ENCODE measurements at regions not wholly inside any gene's neighbourhood (a gene's known extent, or its start where the extent isn't known, plus 50 kb on each side); places are given as distances from the start of the nearest gene placed in this dataset.

DNA sequence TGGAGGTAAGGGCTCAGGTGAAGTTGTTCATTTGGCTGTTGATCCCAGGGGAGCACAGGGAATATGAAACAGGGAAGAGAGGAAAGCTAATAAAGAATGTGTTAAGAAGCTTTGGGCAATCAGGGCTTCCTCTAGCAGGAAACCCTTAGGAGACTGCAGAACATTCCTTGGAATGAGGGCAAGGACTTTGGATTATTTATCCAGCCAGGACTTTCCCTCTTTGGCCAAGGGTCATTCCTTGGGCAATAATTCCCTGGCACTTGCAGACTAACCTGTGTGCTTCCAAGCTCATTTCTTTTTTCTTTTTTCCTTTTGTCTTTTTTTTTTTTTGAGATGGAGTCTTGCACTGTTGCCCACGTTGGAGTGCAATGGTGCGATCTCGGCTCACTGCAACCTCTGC, 209.2 kb upstream of the MAP3K1 start:
- 67% methylated on average over 1 of the region's 3 CpGs for WGBS (ENCODE audit: insufficient coverage, low lambda C conversion rate)

DNA sequence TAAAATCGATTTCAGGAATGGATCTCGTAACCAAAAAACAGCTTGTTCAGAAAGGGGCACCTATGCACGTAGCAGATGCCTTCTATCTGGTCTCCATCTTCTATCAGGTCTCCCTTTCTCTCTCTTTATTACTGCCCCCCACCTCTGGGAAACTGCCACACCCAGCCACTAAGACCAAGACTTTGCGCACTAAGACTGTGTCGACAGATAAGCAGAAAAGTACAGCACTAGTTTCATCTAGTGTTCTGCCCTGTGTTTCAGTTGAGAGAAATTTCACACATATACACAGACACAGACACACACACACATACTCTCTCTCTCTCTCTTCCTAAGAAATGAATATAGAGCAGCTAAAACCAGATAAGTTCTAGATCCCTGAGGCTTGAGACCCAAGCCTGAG, 210.1 kb upstream of the MAP3K1 start:
- H3K4me1 ChIP-seq (ENCODE audit: control insufficient read depth, insufficient read depth, low read length) = peaks cover 7% of the 10 kb centered on the region
- H3K9me3 ChIP-seq (ENCODE audit: control insufficient read depth, low read depth, low read length) = no peaks in the 10 kb centered on the region
- WGBS (ENCODE audit: insufficient coverage, low lambda C conversion rate) = no CpG with 5 or more reads among the region's 5 CpGs
- DNase-seq = peak in 1 of 2 donors; percentile 46
- no peaks in the 10 kb centered on the region for H3K27me3 ChIP-seq (ENCODE audit: control insufficient read depth, insufficient read depth, low read length)
- no peak overlapping the region for H3K4me3 ChIP-seq (ENCODE audit: low read length)
- no peak overlapping the region for H3K27ac ChIP-seq (ENCODE audit: low read length)
- no peaks in the 10 kb centered on the region for H3K36me3 ChIP-seq (ENCODE audit: control insufficient read depth, insufficient read depth, low read length)

More for the DNA sequence above, 209.2 kb upstream of the MAP3K1 start:
- Histone ChIP-seq H3K4me3 (ENCODE audit: low read length) (no peak overlapping the region), H3K36me3 (ENCODE audit: control insufficient read depth, insufficient read depth, low read length) (no peaks in the 10 kb centered on the region), H3K27ac (ENCODE audit: low read length) (no peak overlapping the region), H3K4me1 (ENCODE audit: control insufficient read depth, insufficient read depth, low read length) (peaks cover 7% of the 10 kb centered on the region), H3K9me3 (ENCODE audit: control insufficient read depth, low read depth, low read length) (no peaks in the 10 kb centered on the region), H3K27me3 (ENCODE audit: control insufficient read depth, insufficient read depth, low read length) (no peaks in the 10 kb centered on the region)
- DNase-seq = peak; percentile 75 to 90

DNA sequence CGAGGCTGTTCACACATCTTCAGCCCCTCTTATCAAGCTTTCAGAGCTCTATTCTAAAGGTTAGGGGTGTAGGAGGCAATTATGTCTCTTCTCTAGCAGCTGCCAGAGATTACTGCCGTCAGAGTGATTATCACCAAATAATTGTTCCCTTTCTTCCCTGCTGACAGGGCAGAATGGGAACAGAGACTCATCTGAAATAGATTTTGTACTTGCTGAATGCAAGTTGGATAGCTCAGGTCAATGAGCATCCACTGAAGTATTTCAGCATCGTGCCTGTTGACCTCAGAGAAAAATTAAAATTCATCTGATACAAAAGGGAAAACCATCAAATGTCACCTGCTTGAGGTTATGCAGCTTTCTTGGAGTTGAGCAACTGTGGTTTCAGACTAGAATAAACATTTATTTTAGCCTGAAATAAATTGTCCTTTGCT, 213.7 kb upstream of the MAP3K1 start:
- Histone ChIP-seq H3K36me3 (ENCODE audit: control insufficient read depth, insufficient read depth, low read length) (no peaks in the 10 kb centered on the region), H3K27me3 (ENCODE audit: control insufficient read depth, insufficient read depth, low read length) (no peaks in the 10 kb centered on the region), H3K9me3 (ENCODE audit: control insufficient read depth, low read depth, low read length) (no peaks in the 10 kb centered on the region), H3K4me1 (ENCODE audit: control insufficient read depth, insufficient read depth, low read length) (peaks cover 7% of the 10 kb centered on the region), H3K27ac (ENCODE audit: low read length) (no peak overlapping the region), H3K4me3 (ENCODE audit: low read length) (no peak overlapping the region)
- WGBS (ENCODE audit: insufficient coverage, low lambda C conversion rate) = 50% methylated on average over 2 of the region's 3 CpGs
- no peak for DNase-seq

DNA sequence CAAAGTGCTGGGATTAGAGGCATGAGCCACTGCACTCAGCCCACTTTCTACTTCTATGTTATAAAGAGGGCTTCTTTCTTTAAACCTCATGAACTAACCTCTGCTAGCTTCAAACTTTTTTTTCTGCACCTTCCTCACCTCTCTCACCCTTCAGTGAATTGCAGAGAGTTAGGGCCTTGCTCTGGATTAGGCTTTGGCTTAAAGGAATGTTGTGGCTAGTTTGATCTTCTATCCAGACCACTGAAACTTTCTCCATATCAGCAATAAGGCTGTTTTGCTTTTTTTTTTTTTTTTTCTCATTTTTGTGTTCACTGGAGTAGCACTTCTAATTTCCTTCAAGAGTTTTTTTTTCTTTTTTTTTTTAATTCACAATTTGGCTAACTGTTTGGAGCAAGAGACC, 216.4 kb upstream of the MAP3K1 start:
- Histone ChIP-seq H3K36me3 (ENCODE audit: control insufficient read depth, insufficient read depth, low read length) (no peaks in the 10 kb centered on the region), H3K4me1 (ENCODE audit: control insufficient read depth, insufficient read depth, low read length) (no peaks in the 10 kb centered on the region), H3K27me3 (ENCODE audit: control insufficient read depth, insufficient read depth, low read length) (no peaks in the 10 kb centered on the region), H3K9me3 (ENCODE audit: control insufficient read depth, low read depth, low read length) (no peaks in the 10 kb centered on the region), H3K27ac (ENCODE audit: low read length) (no peak overlapping the region), H3K4me3 (ENCODE audit: low read length) (no peak overlapping the region)
- DNase-seq = no peak

DNA sequence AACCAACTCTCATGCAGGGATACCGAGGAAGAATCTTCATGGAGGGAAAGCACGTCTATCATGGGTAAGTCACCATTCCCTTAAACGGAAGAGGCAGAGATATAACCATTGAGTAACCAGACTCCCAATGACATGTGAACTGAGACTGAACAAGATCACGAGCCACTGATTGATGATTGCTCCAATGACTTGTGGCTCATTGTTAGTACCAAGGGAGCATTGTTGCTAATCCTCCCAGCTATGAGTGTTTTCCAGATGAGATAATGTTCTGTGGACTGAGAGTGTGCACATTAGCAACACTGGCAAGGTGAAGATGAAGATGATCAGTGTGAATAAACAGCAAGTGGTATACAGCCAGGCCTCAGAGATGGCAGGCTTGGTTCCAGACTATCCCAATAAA, 219.2 kb upstream of the MAP3K1 start:
- DNase-seq = no peak
- WGBS (ENCODE audit: insufficient coverage, low lambda C conversion rate) = no CpG with 5 or more reads among the region's 4 CpGs
- Histone ChIP-seq H3K4me1 (ENCODE audit: control insufficient read depth, insufficient read depth, low read length) (no peaks in the 10 kb centered on the region), H3K27me3 (ENCODE audit: control insufficient read depth, insufficient read depth, low read length) (no peaks in the 10 kb centered on the region), H3K4me3 (ENCODE audit: low read length) (no peak overlapping the region), H3K9me3 (ENCODE audit: control insufficient read depth, low read depth, low read length) (no peaks in the 10 kb centered on the region), H3K36me3 (ENCODE audit: control insufficient read depth, insufficient read depth, low read length) (no peaks in the 10 kb centered on the region), H3K27ac (ENCODE audit: low read length) (no peak overlapping the region)

DNA sequence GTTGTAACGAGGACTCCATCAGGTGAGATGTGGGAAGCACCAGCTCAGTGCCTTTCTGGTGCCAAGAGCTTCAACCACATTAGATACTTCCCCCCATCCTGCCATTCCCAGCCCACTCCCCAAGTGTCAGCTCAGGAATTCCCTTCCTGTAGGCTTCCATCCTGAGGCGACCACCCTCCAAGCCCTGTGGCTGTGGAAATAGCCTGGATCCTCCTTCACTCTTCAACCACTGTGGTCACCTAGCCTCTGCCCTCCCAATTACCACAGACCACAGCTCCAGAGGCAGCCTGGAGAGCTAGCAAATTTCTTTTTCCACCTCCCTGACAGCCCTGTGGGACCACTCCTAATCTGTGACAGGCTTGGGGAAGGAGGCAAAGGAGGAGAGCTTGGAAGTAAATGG, 219.8 kb upstream of the MAP3K1 start:
- Histone ChIP-seq H3K27ac (ENCODE audit: low read length) (no peak overlapping the region), H3K4me3 (ENCODE audit: low read length) (no peak overlapping the region), H3K36me3 (ENCODE audit: control insufficient read depth, insufficient read depth, low read length) (no peaks in the 10 kb centered on the region), H3K27me3 (ENCODE audit: control insufficient read depth, insufficient read depth, low read length) (no peaks in the 10 kb centered on the region), H3K4me1 (ENCODE audit: control insufficient read depth, insufficient read depth, low read length) (no peaks in the 10 kb centered on the region), H3K9me3 (ENCODE audit: control insufficient read depth, low read depth, low read length) (no peaks in the 10 kb centered on the region)
- no peak for DNase-seq
- WGBS (ENCODE audit: insufficient coverage, low lambda C conversion rate) = no CpG with 5 or more reads among the region's 2 CpGs

DNA sequence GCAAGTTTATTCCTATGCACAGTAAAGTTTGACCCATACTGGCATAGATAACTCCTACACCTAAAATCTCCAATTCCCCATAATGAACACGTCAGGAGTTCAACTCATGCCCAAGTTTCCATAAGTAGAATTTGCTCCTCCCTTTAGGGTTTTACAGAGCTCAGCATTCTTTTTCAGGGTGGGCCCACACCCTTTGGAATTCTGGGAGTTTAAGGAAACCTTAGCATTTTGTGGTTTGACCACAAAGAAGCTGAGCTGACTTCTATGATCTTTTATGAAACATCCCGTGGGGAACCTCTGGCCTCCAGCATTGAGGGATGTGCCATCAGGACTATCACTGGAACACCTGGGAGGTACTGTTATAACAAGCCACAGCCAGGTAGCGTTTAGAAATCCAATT, 220.6 kb upstream of the MAP3K1 start:
- H3K36me3 ChIP-seq (ENCODE audit: control insufficient read depth, insufficient read depth, low read length) = no peaks in the 10 kb centered on the region
- no peak for DNase-seq
- H3K27me3 ChIP-seq (ENCODE audit: control insufficient read depth, insufficient read depth, low read length) = no peaks in the 10 kb centered on the region
- no peak overlapping the region for H3K4me3 ChIP-seq (ENCODE audit: low read length)
- H3K27ac ChIP-seq (ENCODE audit: low read length) = no peak overlapping the region
- no CpG with 5 or more reads among the region's 3 CpGs for WGBS (ENCODE audit: insufficient coverage, low lambda C conversion rate)
- no peaks in the 10 kb centered on the region for H3K4me1 ChIP-seq (ENCODE audit: control insufficient read depth, insufficient read depth, low read length)
- H3K9me3 ChIP-seq (ENCODE audit: control insufficient read depth, low read depth, low read length) = no peaks in the 10 kb centered on the region

DNA sequence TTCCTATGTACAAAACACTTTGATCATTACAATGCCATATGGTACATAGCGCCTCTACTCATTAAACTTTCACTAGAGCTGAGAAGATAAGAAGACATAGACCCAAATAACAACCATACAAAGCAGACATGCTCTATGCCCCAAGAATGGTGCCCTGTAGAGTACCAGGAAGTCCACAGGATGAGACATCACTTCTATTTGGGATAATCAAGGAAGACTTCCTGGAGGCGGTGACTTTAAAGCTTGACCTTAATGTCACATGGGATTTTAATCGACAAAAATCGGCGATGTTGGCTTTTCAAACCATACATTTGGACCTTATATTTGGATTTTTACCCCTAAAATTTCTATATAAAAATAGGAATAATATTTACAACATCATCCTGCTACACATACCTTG, 224.3 kb upstream of the MAP3K1 start:
- no peaks in the 10 kb centered on the region for H3K36me3 ChIP-seq (ENCODE audit: control insufficient read depth, insufficient read depth, low read length)
- H3K4me1 ChIP-seq (ENCODE audit: control insufficient read depth, insufficient read depth, low read length) = peaks cover 10% of the 10 kb centered on the region
- H3K27me3 ChIP-seq (ENCODE audit: control insufficient read depth, insufficient read depth, low read length) = no peaks in the 10 kb centered on the region
- WGBS (ENCODE audit: insufficient coverage, low lambda C conversion rate) = no CpG with 5 or more reads among the region's 5 CpGs
- no peak for DNase-seq
- H3K27ac ChIP-seq (ENCODE audit: low read length) = no peak overlapping the region
- no peak overlapping the region for H3K4me3 ChIP-seq (ENCODE audit: low read length)
- no peaks in the 10 kb centered on the region for H3K9me3 ChIP-seq (ENCODE audit: control insufficient read depth, low read depth, low read length)

DNA sequence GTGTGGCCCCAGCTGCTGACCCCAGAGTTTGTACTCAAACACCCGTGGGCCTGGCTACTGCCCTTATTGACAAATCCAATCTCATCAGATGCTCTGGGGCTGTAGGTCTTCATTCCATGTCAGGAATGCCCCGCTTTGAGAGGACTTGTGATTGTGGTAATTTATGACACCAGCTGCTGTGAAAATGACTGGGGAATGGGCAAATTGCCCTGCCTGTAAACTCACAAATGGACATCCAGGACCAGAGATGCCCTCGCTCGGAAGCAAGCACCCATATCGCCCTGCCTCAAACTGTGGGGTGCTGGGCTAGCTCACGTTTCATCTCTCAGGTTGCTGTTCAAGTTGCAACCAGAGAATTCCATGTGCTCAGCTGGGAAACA, 225.9 kb upstream of the MAP3K1 start:
- DNase-seq = peak in 1 of 2 donors; percentile 39
- WGBS (ENCODE audit: insufficient coverage, low lambda C conversion rate) = no CpG with 5 or more reads among the region's 6 CpGs
- Histone ChIP-seq H3K4me3 (ENCODE audit: low read length) (no peak overlapping the region), H3K27ac (ENCODE audit: low read length) (no peak overlapping the region), H3K27me3 (ENCODE audit: control insufficient read depth, insufficient read depth, low read length) (no peaks in the 10 kb centered on the region), H3K9me3 (ENCODE audit: control insufficient read depth, low read depth, low read length) (no peaks in the 10 kb centered on the region), H3K36me3 (ENCODE audit: control insufficient read depth, insufficient read depth, low read length) (no peaks in the 10 kb centered on the region), H3K4me1 (ENCODE audit: control insufficient read depth, insufficient read depth, low read length) (peaks cover 10% of the 10 kb centered on the region)

DNA sequence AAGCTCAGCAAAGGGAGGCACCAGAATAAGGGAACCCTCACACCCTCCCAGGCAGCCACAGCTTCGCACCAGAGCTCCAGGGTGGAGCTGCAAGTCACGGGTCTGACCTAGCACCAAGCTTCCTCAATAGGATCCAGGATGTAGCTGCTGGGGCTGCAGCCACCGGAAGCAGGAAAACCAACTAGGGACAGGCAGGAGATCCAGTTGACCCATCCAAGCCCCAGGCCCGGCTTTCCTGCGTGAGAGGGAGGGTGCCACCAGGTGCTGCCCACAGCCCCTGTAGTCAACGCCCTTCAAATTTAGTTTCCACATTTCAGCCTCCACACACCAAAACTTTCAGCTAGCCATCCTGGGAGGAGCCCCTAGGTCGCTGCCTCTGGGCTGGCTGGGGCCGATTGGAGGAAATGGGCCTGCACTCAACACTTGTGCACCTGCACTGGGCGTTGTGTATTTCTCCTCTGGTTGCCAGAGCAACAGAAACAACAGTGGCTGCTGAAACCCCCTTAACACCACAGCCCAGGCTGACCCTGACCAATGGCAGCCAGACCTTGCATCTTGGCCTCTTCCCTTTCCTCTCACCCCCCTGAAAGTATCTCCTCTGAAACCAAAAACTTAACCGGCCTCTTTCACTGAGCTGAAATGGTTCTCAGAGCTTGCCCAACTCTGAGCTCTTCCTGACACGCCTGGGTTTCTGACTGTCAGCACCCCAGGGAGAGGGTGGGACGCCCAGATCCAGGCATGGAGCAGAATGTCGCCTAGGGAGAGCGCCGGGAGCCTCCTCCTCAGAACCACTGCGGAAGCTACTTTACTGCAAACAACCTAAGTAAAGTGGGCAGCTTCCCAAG, 226.5 kb upstream of the MAP3K1 start:
- WGBS (ENCODE audit: insufficient coverage, low lambda C conversion rate) = no CpG with 5 or more reads among the region's 16 CpGs
- H3K27ac ChIP-seq (ENCODE audit: low read length) = no peak overlapping the region
- peaks cover 10% of the 10 kb centered on the region for H3K4me1 ChIP-seq (ENCODE audit: control insufficient read depth, insufficient read depth, low read length)
- no peaks in the 10 kb centered on the region for H3K27me3 ChIP-seq (ENCODE audit: control insufficient read depth, insufficient read depth, low read length)
- H3K4me3 ChIP-seq (ENCODE audit: low read length) = no peak overlapping the region
- peak; percentile 25 to 65 for DNase-seq
- no peaks in the 10 kb centered on the region for H3K36me3 ChIP-seq (ENCODE audit: control insufficient read depth, insufficient read depth, low read length)
- H3K9me3 ChIP-seq (ENCODE audit: control insufficient read depth, low read depth, low read length) = no peaks in the 10 kb centered on the region

DNA sequence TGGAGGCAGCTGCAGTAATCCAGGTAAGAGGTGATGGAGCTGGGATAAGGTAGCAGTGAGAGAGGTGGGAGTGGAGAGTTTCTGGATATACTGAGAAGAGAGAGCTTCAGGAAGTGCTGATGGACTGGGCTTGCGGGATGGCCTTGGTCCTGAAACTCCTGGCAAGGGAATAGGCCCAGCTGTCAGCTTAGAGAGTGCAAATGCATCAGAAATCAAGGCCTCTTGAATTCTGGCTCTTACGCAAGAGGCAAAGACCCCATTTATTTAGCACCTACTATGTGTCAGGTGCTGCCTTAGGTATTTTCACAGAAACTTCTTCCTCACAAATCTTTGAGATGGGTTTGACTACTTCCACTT, 227.2 kb upstream of the MAP3K1 start:
- Histone ChIP-seq H3K27me3 (ENCODE audit: control insufficient read depth, insufficient read depth, low read length) (no peaks in the 10 kb centered on the region), H3K4me3 (ENCODE audit: low read length) (no peak overlapping the region), H3K27ac (ENCODE audit: low read length) (no peak overlapping the region), H3K9me3 (ENCODE audit: control insufficient read depth, low read depth, low read length) (no peaks in the 10 kb centered on the region), H3K36me3 (ENCODE audit: control insufficient read depth, insufficient read depth, low read length) (no peaks in the 10 kb centered on the region), H3K4me1 (ENCODE audit: control insufficient read depth, insufficient read depth, low read length) (peaks cover 10% of the 10 kb centered on the region)
- DNase-seq = no peak
- no CpG with 5 or more reads among the region's 2 CpGs for WGBS (ENCODE audit: insufficient coverage, low lambda C conversion rate)
